ENCODE measurements at regions not wholly inside any gene's neighbourhood (a gene's known extent, or its start where the extent isn't known, plus 50 kb on each side); places are given as distances from the start of the nearest gene placed in this dataset.

GRCh38 chr18:27478459-27478858 is 293.4 kb upstream of the CHST9 start:
- Histone ChIP-seq H3K27ac (replicated peaks) (no peak overlapping the region), H3K27me3 (ENCODE audit: insufficient read depth, poor library complexity, severe bottlenecking) (no peaks in the 10 kb centered on the region), H3K4me3 (replicated peaks; ENCODE audit: insufficient read depth, low read length) (no peak overlapping the region)
- DNase-seq (ENCODE audit: low read depth in 1 of 2, low spot score in 1 of 2), result no peak
- TF ChIP-seq SPI1 (IDR thresholded peaks at IDR 0.05; ENCODE audit: borderline replicate concordance, low read depth) (no peak), CTCF (IDR thresholded peaks at IDR 0.05; ENCODE audit: insufficient read depth, low read length) (no peak), REST (IDR thresholded peaks at IDR 0.05; ENCODE audit: insufficient replicate concordance, low read depth) (no peak), GABPA (IDR thresholded peaks at IDR 0.05; ENCODE audit: low read depth) (no peak), POLR2AphosphoS5 (IDR thresholded peaks at IDR 0.05; ENCODE audit: low read depth) (no peak)

GRCh38 chr18:27473318-27473717 is 288.2 kb upstream of the CHST9 start:
- Histone ChIP-seq H3K27me3 (ENCODE audit: insufficient read depth, poor library complexity, severe bottlenecking) (no peaks in the 10 kb centered on the region), H3K4me3 (replicated peaks; ENCODE audit: insufficient read depth, low read length) (no peak overlapping the region), H3K27ac (replicated peaks) (no peak overlapping the region)
- TF ChIP-seq REST (IDR thresholded peaks at IDR 0.05; ENCODE audit: insufficient replicate concordance, low read depth) (no peak), GABPA (IDR thresholded peaks at IDR 0.05; ENCODE audit: low read depth) (no peak), POLR2AphosphoS5 (IDR thresholded peaks at IDR 0.05; ENCODE audit: low read depth) (no peak), SPI1 (IDR thresholded peaks at IDR 0.05; ENCODE audit: borderline replicate concordance, low read depth) (no peak), CTCF (IDR thresholded peaks at IDR 0.05; ENCODE audit: insufficient read depth, low read length) (no peak)
- DNase-seq (ENCODE audit: low read depth in 1 of 2, low spot score in 1 of 2), result no peak

- no peak overlapping the region for H3K4me3 ChIP-seq (replicated peaks; ENCODE audit: insufficient read depth, low read length)
- no peaks in the 10 kb centered on the region for H3K27me3 ChIP-seq (ENCODE audit: insufficient read depth, poor library complexity, severe bottlenecking)
- no peak for DNase-seq (ENCODE audit: low read depth in 1 of 2, low spot score in 1 of 2)
- no peak for TF ChIP-seq POLR2AphosphoS5 (IDR thresholded peaks at IDR 0.05; ENCODE audit: low read depth)
- no peak for TF ChIP-seq SPI1 (IDR thresholded peaks at IDR 0.05; ENCODE audit: borderline replicate concordance, low read depth)
- TF ChIP-seq REST (IDR thresholded peaks at IDR 0.05; ENCODE audit: insufficient replicate concordance, low read depth), result no peak
- TF ChIP-seq GABPA (IDR thresholded peaks at IDR 0.05; ENCODE audit: low read depth), result no peak
- TF ChIP-seq CTCF (IDR thresholded peaks at IDR 0.05; ENCODE audit: insufficient read depth, low read length), result no peak
- no peak overlapping the region for H3K27ac ChIP-seq (replicated peaks)
Observed at GRCh38 chr18:27467073-27467472, 282.0 kb upstream of the CHST9 start.

All from HL-60 (cell line).